ENCODE measurements at regions not wholly inside any gene's neighbourhood (a gene's known extent, or its start where the extent isn't known, plus 50 kb on each side); places are given as distances from the start of the nearest gene placed in this dataset.

DNA sequence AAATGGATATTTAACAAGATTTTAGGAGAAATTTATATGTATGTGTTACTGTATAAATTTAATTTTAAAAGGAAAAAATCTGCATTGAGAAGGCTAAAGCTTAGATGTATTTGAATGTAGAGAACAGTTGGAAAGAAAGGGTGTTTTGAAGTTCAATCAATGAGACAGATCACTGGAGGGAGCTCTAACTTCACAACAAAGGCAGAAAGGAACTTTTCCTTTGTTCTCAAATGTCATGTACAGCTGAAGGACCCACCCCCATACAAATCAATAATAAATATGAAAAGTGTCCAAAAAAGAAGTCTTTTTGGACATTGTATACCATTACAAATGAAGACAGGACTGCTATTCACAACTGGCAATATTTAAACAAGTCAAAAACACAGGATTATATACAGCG lies 403.4 kb downstream of the DNAJB9 start:
- no peak for DNase-seq (ENCODE audit: low read depth)

DNA sequence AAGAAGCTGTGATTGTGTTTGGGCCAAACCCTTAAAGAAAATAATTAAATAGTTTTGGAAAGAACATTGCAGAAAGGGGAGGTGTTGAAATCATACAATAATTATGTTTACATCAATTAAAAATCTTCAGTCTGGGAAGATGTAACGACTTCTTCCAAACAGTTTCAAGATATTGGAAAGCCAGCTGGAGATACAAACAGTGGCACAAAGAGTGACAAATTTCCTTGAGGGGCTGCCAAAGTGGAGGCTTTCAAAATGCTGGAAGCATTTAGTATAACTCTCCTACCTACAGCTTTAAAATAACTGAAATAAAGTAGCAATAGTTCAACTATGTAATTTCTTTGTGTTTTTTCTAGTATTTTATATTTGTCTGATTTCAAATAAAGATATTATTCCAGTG lies 405.0 kb downstream of the DNAJB9 start:
- no peak for DNase-seq (ENCODE audit: low read depth)

DNA sequence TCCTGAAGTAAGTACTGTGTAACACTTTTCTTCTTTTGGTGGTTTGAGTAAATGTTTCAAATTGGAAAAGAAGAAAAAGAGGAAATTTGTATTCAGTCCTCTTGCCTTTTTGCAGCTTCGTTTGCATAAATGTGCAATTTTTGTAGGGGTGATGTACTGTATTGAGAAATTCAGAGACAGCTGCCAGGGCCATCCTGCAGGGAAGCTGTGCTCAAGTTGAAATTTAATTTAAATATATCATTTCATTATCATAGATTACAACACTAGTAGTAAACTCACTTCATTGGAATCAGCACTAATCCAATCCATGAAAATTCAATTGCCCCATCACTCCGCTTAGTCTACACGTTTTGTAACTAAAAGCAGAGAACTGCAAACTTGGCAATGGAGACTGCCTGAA lies 415.4 kb downstream of the DNAJB9 start:
- DNase-seq (ENCODE audit: low read depth): no peak

DNA sequence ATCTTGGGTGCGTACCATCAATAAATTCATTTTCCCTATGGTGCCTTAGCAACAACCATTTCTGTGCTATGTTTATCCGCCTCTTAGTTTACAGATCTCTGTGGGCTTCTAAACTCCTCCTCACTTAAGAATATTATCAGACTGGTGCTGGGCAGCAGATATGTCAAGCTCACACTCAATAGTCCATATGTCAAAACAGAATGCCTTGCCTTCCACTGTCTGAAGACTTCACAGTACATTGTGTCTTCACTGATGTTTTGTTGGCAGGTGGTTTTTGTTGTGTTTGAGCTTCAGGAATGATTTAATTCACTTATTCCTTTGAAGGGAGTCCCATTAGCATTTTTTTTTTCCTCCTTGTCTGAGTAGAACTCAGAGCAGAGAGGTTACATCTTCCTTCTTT lies 419.6 kb downstream of the DNAJB9 start:
- no peak for DNase-seq (ENCODE audit: low read depth)

DNA sequence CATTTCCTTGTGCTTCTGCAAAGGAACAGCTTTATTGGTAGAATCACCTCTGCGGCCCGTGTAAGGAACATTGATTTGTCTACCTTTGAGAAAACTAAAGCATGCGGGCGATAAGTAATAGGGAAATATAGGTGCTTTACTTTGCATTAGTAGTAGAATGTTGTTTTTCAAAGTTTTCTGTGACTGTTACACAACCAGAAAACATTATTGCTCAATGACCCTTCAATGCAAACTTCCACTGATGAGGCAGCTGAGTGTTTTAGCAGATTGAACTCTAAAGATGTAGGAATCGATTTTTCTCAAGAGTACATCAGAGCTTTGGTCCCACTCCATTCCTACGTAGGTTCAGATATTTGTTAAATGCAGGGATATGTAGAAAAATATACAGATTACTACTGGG lies 427.8 kb downstream of the DNAJB9 start:
- DNase-seq (ENCODE audit: low read depth): no peak

DNA sequence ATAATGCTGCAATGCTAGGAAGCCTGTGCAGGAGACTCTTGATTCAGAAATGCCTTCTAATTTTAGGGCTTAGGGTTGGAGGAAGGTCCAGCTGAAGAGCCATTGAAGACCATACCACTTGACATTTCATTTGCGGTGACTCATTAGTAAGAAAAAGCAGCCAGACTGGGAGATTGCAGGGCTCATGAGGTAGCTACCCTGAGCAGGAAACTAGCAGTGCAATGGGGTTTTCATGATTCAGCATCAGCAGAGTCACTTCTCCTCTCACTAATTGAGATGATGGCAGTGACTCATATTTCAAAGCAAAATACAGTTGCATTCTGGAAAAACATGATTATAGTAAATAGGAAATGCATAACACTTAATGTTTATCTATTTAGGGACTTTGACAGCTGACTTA lies 434.1 kb downstream of the DNAJB9 start:
- DNase-seq (ENCODE audit: low read depth): no peak

DNA sequence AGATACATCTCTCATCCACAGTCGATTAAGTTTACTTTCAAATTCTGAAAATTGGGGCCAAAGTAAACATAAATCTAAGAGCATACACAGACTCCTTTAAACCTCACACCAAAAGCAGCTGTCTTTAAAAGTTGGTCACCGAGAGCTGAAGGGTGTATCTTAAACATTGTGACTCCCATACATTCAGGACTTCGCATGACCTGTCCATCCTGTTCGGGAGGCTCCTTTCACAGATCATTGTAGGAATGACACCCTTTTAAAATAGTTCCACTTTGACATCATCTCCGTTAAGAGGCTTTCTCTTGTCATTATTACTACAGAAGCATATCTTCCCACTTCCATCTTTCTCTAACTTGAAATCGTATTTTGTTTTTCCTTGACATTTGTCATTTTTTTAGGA lies 440.0 kb downstream of the DNAJB9 start:
- no peak for DNase-seq (ENCODE audit: low read depth)

DNA sequence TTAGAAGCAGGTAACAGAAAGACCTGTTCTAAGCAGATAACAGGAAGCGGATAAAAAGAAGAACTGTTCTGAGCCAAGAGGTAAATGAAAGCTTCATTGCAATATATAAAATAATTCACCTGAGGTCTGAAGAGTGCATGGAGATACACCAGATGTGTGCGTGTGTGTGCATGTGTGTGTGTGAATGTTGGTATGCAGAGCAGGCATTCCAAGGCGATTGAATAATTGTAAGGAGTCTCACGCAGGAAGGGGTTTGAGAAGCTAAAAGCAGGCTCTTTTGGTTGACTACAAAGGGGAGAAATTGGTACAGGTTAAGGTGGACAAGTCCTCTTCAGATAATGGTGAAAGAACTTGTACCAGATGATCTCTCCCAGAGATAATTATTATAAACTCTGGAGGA lies 450.6 kb downstream of the DNAJB9 start:
- no peak for DNase-seq (ENCODE audit: low read depth)

DNA sequence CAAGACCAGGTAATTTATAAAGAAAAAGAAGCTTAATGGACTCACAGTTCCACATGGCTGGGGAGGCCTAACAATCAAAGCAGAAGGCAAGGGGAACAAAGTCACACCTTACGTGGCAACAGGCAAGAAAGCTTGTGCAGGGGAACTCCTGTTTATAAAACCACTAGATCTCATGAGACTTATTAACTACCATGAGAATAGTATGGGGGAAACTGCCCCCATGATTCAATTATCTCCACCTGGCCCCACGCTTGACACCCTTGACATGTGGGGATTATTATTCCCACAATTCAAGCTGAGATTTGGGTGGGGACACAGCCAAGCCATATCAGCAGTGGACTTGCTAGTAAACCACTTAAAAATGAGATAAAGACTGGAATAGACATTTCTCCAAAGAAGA lies 451.7 kb downstream of the DNAJB9 start:
- no peak for DNase-seq (ENCODE audit: low read depth)

DNA sequence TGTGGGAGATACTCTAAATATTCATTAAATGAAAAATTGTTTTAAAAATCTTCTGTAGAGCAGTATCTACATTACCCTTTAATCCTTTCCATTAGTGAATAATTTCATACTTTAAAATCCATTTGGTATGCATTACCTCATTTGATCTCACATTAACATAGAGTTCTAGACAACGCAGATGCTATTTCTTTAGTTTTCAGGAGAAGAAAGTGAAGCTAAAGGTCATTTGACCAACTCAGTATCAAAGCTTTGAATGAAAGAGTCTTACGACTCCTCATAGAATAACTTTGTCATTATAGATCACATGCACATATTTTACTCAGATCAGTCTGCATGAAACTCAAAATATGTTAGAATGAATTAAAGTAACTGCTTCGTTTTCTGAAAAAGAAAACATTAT lies 460.2 kb downstream of the DNAJB9 start:
- no peak for DNase-seq (ENCODE audit: low read depth)

DNA sequence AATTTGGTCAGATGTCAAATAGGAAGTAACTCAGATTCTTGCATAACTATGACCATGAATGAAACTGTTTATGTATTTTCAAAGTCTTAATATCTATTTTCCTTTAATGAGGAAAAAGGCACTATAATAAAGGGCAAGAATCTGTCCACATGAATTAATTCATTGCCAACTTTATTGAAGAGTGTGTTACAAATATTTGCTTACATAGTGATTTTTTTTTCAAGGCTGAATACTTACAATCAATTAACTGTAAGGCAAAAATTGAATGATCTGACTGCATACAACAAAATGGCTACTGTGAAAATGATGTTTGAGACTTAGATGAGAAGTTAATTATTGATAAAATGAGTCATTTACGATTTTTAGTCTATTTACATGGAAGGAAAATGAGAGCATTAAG lies 475.0 kb downstream of the DNAJB9 start:
- no peak for DNase-seq (ENCODE audit: low read depth)

DNA sequence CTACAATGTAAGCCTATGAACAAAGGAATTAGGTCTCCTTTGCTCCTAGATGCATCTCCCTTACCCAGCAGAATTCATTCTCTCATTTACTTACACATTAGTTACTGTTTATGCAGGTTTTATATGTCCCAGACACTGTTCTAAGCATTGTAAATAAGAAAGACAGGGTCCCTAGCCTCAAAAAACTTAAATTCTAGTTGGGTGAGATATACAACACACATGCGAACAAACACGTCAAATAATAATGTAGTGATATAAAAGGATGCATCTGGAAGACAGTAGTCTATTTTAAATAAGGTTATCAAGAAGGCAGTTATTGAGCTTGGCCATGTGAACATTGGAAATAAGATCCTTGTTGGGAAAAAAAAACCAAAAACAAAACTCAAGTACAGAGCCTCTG lies 479.7 kb downstream of the DNAJB9 start:
- no peak for DNase-seq (ENCODE audit: low read depth)

DNA sequence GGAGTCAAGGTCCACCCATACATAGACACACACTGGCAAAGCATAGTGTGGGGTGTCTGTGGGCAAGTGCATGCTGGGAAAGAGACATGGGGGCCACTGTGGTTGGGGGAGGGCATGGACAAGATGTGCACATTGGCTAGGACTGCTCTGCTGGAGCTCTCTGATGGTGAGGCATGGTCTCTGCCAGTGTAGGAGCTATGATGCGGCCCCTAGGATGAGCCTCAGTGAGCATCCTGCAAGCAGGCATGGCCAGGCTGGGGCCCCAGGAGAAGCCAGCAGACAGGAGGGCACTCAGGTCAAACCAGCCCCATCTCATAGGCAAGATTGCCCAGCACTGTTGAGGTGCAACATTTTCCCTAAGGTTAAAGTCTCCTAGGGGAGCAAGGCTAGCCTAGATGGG lies 489.4 kb downstream of the DNAJB9 start:
- no peak for DNase-seq (ENCODE audit: low read depth)

DNA sequence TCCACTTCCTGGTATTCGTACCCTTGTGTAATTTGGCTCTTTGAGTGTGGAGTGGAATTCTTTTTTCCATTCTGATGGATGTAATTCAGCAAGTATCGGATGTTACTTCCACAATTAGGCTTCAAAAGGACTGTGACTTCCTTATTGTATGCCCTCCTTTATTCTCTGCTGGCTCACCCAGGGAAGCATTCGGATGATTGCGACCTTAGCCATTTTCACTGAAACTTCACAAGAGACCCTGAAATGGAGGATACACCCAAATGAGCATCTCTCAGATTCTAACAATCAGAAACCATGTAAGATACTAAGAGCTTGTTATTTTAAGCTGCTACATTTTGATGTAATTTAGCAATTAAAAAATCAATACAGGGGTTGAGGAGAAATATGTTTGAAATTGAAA lies 493.1 kb downstream of the DNAJB9 start:
- no peak for DNase-seq (ENCODE audit: low read depth)

DNA sequence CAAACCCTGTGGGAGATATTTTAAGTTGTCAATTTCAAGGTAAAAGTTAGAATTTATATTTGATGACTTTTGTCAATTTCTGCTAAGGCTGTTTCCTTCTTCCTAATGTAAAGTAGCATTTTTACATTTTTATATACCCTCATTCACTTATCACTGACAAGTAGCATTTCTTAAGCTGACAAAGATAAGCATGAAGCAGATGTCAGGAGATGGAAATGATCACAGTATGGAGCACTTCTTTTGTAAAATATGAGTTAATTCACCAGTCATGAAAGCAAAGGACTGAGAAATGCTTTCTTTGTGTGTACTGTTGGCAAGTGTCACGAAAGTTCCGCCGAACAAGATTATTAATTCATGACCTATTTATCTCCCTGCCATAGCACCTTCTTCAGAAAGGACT lies 503.9 kb downstream of the DNAJB9 start:
- no peak for DNase-seq (ENCODE audit: low read depth)

DNA sequence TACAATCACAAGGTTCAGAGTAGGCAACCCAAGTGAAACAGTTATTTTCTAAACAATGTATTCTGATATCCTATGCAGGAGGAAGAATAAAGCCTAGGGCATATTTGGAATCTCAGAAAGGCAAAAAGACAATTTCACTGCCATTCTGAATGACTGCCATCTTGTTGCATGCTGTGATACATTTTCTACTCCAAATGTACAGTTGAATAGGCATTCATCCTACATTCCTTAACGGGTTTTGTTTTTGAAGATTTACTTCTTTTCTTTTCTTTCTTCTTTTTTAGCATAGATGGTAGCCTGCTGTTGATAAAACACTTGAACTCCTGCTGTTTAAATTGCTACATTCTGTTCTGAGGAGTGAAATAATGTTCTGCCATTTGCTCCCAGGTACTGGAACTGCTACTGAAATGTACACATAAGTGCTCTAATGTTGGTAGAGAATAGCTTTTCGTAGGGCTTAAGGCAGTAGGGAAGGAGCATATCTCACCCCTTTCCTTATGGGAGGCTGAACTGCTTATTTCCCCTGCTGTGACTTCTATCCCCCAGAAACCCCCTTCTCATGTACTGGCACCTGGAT lies 506.8 kb downstream of the DNAJB9 start:
- no peak for DNase-seq (ENCODE audit: low read depth)

DNA sequence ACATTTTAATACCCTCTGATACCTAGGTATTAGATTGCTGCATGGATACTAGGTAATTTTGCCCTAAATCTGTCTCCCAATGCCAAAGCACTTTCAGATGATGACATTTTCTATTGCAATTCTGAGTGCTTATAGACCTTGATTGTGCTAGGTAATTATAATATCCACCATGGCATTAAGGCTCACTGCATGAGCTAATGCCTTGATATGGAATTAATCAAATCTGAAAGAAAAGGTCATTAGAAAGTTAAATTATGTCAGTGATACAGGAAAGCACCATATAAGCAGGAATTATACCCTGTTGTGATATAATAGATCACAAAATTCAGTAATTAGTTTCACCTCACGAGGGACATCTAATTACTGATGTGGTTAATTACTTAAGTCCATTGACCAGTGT lies 521.4 kb downstream of the DNAJB9 start:
- DNase-seq (ENCODE audit: low read depth): no peak

DNA sequence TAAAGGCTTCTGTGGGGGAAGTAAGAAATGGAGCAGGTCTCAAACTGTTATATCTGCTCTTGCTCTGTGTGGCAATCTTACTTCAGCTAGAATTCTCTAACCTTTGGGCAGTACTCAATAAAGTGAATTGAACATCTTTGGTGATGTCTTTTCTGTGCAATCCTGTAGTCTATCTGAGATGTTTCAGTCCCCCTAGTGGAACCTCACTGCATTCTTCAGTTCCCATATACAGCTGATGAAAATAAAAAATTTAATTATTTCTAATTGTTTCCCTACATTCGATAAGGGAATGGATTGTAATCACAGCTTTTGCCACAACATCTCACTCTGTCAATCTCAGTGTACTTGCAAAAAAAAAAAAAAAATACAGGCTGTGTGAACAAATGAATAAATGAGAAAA lies 522.6 kb downstream of the DNAJB9 start:
- no peak for DNase-seq (ENCODE audit: low read depth)

DNA sequence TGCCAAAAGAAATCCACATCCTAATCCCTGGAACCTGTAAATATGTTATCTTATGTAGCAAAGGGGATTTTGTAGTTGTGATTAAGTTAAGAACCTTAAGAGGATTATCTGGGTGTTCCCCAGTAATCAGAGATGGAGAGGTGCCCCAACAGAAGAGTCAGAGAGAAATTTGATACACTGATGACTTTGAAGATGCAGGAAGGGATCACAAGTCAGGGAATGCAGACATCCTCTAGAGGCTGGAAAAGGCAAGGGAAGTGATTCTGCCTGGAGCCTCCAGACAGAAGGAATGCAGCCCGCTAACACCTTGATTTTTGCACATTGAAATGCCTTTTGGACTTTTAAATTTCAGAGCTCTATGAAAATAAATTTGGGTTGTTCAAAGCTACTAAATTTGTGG lies 531.7 kb downstream of the DNAJB9 start:
- no peak for DNase-seq (ENCODE audit: low read depth)

DNA sequence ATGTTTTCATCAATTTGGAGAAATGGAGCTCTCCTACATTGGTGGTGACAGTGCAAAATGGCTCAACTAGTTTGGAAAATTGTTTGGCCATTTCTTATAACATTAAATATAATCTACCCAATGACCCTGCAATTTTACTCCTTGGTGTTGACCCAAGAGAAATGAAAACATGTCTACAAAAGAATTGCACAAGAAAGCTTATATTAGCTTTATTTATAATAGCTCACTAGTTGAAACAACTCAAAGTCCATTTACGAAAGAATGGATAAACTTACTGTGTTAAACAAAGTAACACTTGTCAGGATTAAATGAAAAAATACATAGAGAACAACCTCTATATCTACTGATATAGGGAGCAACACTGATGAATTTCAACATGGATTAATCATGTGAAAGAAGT lies 539.9 kb downstream of the DNAJB9 start:
- DNase-seq (ENCODE audit: low read depth): no peak

DNA sequence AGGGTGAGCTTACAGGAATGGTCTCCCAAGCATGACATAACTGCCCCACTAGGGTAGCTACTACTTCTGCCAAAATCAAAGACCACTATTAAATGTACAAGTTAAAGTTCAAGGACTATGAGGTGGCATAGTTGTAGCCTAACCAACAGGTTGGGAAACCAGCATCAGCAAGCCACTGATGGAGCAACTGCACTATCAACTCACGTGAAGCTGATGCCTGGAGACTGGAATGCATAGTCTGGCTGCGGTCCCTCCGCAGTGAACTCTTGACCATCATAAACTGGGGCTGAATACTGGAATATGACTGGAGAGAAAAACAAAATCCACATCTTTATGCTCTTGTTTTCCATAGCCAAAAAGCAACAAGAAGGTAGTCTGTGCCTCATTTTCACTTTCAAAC lies 541.4 kb downstream of the DNAJB9 start:
- no peak for DNase-seq (ENCODE audit: low read depth)

DNA sequence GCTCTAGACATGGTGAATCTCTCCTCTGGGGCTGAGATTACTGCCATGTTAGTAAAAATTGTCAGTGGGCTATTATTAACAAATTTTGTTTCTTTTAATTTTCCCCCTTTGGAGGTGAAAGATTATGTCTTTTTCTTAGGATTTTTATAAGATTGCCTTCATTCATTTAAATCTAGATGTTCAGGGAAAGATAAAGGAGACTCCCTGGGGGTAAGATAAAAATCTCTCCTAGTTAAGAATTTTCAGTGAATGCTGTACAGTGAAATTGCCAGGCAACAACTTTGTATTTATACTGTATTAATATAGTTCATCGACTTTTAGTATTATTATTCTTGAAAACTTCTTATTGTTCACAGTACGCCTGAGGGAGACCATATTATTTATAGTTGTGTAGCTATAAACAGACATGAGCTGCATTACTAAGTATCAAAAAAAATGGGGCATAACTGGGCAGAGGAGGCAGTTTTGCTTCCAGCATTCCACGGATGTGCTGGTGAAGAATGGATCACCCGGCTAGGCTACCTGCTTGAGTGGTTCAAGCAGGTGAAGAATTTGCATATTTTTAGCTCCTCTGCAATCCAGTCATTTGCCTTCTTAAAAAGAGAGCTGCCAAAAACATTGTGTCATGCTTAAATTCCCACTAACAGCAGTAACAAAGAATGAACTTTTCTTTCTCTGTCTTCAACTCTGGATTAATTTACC lies 552.1 kb downstream of the DNAJB9 start:
- no peak for DNase-seq (ENCODE audit: low read depth)

DNA sequence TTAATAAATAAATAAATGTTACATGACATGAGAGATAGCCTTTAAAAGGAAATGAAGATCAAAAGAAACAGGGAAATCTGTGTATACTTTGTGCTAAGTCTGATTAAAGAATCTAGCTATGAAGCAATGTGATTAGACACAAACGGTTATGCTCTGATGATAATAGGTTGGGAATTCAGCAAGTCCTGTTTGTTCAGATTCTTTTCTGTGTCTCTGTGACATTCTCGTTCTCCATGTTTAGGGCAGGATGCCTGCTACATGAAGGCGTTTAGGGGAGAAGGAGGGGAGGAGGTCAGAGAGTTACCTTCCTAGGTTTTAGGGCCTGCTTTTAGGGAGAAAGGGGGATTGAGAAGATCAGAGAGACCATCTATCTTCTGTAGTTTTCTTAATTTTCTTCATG lies 555.3 kb downstream of the DNAJB9 start:
- no peak for DNase-seq (ENCODE audit: low read depth)

DNA sequence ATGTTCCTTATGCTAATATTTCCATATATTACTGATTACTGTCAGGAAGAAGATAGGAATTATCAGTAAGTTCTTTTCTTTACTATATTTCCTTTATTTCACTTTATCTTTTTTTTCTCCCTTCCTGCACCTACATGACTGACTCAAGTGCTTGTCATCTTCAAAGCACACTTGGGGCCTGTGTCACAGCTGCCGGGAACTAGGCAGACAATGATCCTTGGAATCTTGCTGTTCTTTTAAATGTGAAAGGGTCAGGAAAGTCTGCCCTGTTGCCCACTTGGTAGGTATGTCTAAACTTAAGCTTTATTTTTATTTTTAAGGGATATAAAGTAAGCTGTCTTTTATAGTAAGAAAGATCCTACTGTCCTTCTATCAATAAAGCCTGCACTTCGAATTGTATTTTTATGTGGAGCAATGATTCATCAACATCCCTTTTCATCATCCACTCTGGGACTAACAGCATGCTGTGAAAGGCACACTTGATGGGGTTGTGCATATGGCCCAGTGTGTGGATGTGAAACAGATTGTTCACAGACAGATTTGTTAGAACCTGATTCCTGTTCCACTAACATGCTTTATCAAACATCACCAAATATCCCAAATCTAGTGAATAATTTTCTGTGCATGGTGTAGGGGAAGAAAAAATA lies 556.9 kb downstream of the DNAJB9 start:
- no peak for DNase-seq (ENCODE audit: low read depth)

Data from RPMI7951 (cell line).